Heart left ventricle (tissue), 16 donors: ENCODE measurements at regions not wholly inside any gene's neighbourhood (a gene's known extent, or its start where the extent isn't known, plus 50 kb on each side); places are given as distances from the start of the nearest gene placed in this dataset.

Experiments
- ATAC-seq, 4 donors: fragments of 200-7000 bp; cut with Tn5 transposase; one replicate each; pipeline ENCODE4 v1.9.1; 2020 to 2022; ENCODE audit warnings: moderate library complexity in 4 of 4, mild to moderate bottlenecking in 3 of 4, moderate number of reproducible peaks in 1 of 4
- DNase-seq, 5 donors: peaks; one replicate each; pipeline ENCODE4 v3.0.0-alpha.2; 2020
- H3K27ac ChIP-seq, 12 donors: fragments of 200-600 bp; sonication (generic) in 4 of 12; one replicate each; pipeline versions ENCODE4 v1.5.0 to v1.8.0; 2016 to 2022; ENCODE audit warnings: mild to moderate bottlenecking in 2 of 12
- H3K27me3 ChIP-seq, 9 donors: fragments of 200-600 bp; sonication (generic) in 2 of 9; one replicate each; pipeline versions ENCODE4 v1.5.1 to v1.8.0; 2016 to 2022; ENCODE audit warnings: mild to moderate bottlenecking in 3 of 9
- H3K36me3 ChIP-seq, 9 donors: fragments of 200-600 bp; sonication (generic) in 2 of 9; one replicate each; pipeline versions ENCODE4 v1.5.0 to v1.8.0; 2018 to 2022; ENCODE audit warnings: mild to moderate bottlenecking in 2 of 9
- H3K4me1 ChIP-seq, 12 donors: fragments of 200-600 bp; sonication (generic) in 4 of 12; one replicate each; pipeline versions ENCODE4 v1.5.0 to v1.8.0; 2016 to 2022; ENCODE audit warnings: mild to moderate bottlenecking in 3 of 12
- H3K4me3 ChIP-seq, 12 donors: fragments of 200-600 bp; sonication (generic) in 4 of 12; one replicate each; pipeline versions ENCODE4 v1.5.0 to v1.8.0; 2017 to 2022; ENCODE audit warnings: mild to moderate bottlenecking in 9 of 12, moderate library complexity in 4 of 12
- H3K9me3 ChIP-seq, 12 donors: fragments of 200-600 bp; sonication (generic) in 4 of 12; one replicate each; pipeline versions ENCODE4 v1.5.0 to v1.8.0; 2016 to 2022; ENCODE audit warnings: mild to moderate bottlenecking in 1 of 12
- CTCF ChIP-seq, 12 donors: fragments of 200-600 bp; sonication (generic) in 4 of 12; IDR thresholded peaks; one replicate each; pipeline versions ENCODE4 v1.5.0 to v1.8.0; 2018 to 2022; ENCODE audit warnings: antibody characterized with exemption in 12 of 12, mild to moderate bottlenecking in 5 of 12
- POLR2A ChIP-seq, 2 donors: fragments of 450-650 bp; IDR thresholded peaks; one replicate each; pipeline ENCODE4 v1.6.1; 2017; ENCODE audit warnings: antibody characterized with exemption in 2 of 2, mild to moderate bottlenecking in 2 of 2, moderate library complexity in 2 of 2
- WGBS, 4 donors: extraction: QIAGEN DNeasy Blood & Tissue Kit in 2 of 4; methylation state at CpG; one replicate each; pipeline versions ENCODE4 v1.1.5 to v1.1.7; 2013 to 2018; 5-methylcytosine and 5-hydroxymethylcytosine counted together
- intact Hi-C, 10 donors: fragments of 100-400 bp; cut with DNase I; formaldehyde crosslinking; loops; one replicate each; pipeline versions ENCODE4 v1.11.1 to v1.14.2; 2022
- donor health status: ischemic (EF 13 %, LVEDD 7.1; RV severe dilation, severe dysfunction).
- donor health status: healthy with polysubstance abuse.
- donor health status: DM: no; HTN: yes; CAD: no.
- donor health status: DM: no; HTN: no; CAD: no.
- donor health status: ischemic (EF 25% LVEDD 6.9; RV normal size, moderate dysfunction).
- donor health status: ischemic (EF 25% LVEDD 5.7; RV mildly dilated, moderate dysfunction).
- donor health status: healthy.
- donor health status: DM: yes; HTN: yes; CAD: no.
- donor health status: ischemic (EF 35%, LVEDD 5.7; RV mildly dilated, moderate dysfunction).
- donor health status: nonischemic (EF 11% LVEDD 7.7; RV severe dilation, severe dysfunction).
- donor health status: DM: yes; HTN: yes; CAD: no.
- donor health status: PGD.
- donor health status: ischemic (EF 29% LVEDD 5.4; RV normal size, mild dysfunction).
- donor health status: nonischemic (EF 23%, LVEDD 6.1; RV moderate dilation, normal function).

- TF ChIP-seq POLR2A (IDR thresholded peaks at IDR 0.05), result no peak
- TF ChIP-seq CTCF (IDR thresholded peaks at IDR 0.05), result no peak
- H3K27ac ChIP-seq, result no peak overlapping the region
- no peaks in the 10 kb centered on the region for H3K27me3 ChIP-seq
- H3K4me3 ChIP-seq, result no peak overlapping the region
- no peaks in the 10 kb centered on the region for H3K4me1 ChIP-seq
- WGBS, 4 donors, result 80 to 86% (median 84%) methylated on average over 4 of the region's 4 CpGs
- intact Hi-C loops, result no loop called here
- ATAC-seq (no peak), DNase-seq (no peak)
- H3K9me3 ChIP-seq, result no peaks in the 10 kb centered on the region
- no peaks in the 10 kb centered on the region for H3K36me3 ChIP-seq
Measured at GRCh38 chr4:171626554-171626953, 186.7 kb upstream of the GALNTL6 start.

GRCh38 chr4:171622729-171623128, 190.5 kb upstream of the GALNTL6 start:
- Histone ChIP-seq H3K27ac (no peak overlapping the region), H3K36me3 (no peaks in the 10 kb centered on the region), H3K27me3 (no peaks in the 10 kb centered on the region), H3K4me3 (no peak overlapping the region), H3K9me3 (no peaks in the 10 kb centered on the region), H3K4me1 (no peaks in the 10 kb centered on the region)
- WGBS, 4 donors, result 61 to 72% (median 70%) methylated on average over 3 of the region's 3 CpGs
- ATAC-seq (no peak), DNase-seq (no peak)
- TF ChIP-seq POLR2A (IDR thresholded peaks at IDR 0.05) (no peak), CTCF (IDR thresholded peaks at IDR 0.05) (no peak)
- intact Hi-C loops, result no loop called here

- H3K9me3 ChIP-seq, result no peaks in the 10 kb centered on the region
- no peaks in the 10 kb centered on the region for H3K4me1 ChIP-seq
- no peaks in the 10 kb centered on the region for H3K36me3 ChIP-seq
- TF ChIP-seq POLR2A (IDR thresholded peaks at IDR 0.05), result no peak
- no peak for TF ChIP-seq CTCF (IDR thresholded peaks at IDR 0.05)
- H3K27me3 ChIP-seq, result no peaks in the 10 kb centered on the region
- no peak for DNase-seq
- no peak for ATAC-seq
- no peak overlapping the region for H3K4me3 ChIP-seq
- intact Hi-C loops, result no loop called here
- H3K27ac ChIP-seq, result no peak overlapping the region
Measured at GRCh38 chr4:171621646-171622045, 191.6 kb upstream of the GALNTL6 start.

- no peaks in the 10 kb centered on the region for H3K27me3 ChIP-seq
- H3K36me3 ChIP-seq, result no peaks in the 10 kb centered on the region
- ATAC-seq (no peak), DNase-seq (no peak)
- intact Hi-C loops, result no loop called here
- no peak overlapping the region for H3K4me3 ChIP-seq
- TF ChIP-seq POLR2A (IDR thresholded peaks at IDR 0.05), result no peak
- TF ChIP-seq CTCF (IDR thresholded peaks at IDR 0.05), result no peak
- 53 to 59% (median 56%) methylated on average over 2 of the region's 2 CpGs for WGBS, 4 donors
- H3K9me3 ChIP-seq, result no peaks in the 10 kb centered on the region
- no peaks in the 10 kb centered on the region for H3K4me1 ChIP-seq
- H3K27ac ChIP-seq, result no peak overlapping the region
Measured at GRCh38 chr4:171612907-171613306, 200.3 kb upstream of the GALNTL6 start.
